ENCODE measurements at regions not wholly inside any gene's neighbourhood (a gene's known extent, or its start where the extent isn't known, plus 50 kb on each side); places are given as distances from the start of the nearest gene placed in this dataset.
"Not testable (repeated sequence)": the region's sequence is repeated elsewhere in the genome, so short reads cannot be mapped to it uniquely, and the experiment has no call there.

DNA sequence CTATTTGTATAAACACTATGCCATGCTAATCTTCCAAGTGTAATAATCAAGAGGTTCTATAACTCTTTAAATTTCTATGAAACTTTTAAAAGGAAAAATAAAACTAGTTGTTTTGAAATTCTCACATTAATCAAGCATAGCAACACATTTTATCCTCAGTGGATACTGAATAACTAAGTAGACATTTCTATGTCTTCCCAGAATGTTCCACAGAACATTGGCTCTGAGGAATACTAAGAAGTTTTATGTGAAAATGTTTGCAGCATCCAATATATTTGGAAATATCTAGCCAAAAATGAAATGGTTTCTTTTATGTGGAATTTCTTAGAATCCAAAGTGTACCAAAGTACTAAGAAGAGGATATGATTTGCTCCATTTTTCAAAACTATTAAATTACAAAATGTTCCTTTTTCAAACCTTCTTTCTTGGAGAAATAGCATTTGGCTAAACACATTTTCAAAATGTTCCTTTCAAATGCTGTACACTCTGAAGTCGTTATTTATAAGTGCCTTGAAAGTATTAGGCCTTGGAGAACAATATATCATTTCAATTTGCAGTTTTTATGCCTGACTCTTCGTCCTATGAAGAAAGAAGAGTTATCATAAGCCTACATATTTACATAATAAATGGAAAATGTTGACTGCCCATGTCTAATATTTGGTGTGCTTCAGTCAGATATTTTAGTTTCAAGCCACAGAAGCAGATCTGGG lies 175.6 kb upstream of the COX7C start:
- DNase-seq: no peak

DNA sequence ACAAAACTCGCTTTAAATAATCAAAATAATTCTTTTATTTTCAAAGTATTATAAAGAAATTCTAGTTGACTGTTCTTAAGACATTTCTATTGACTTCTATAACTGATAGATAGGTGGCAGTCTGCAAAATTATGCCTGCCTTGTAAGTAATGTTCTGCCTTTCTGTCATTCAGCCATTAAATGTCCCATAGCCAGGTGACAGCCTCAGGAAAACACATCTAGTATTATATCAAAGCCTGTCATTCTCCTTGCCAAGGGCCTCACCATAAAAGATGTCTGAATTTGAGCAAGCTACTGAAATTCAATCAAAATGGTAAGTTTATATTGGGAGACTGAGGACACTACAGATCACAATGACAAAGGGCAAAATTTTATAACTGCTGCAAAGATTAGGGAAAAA lies 170.4 kb upstream of the COX7C start:
- DNase-seq: no peak

DNA sequence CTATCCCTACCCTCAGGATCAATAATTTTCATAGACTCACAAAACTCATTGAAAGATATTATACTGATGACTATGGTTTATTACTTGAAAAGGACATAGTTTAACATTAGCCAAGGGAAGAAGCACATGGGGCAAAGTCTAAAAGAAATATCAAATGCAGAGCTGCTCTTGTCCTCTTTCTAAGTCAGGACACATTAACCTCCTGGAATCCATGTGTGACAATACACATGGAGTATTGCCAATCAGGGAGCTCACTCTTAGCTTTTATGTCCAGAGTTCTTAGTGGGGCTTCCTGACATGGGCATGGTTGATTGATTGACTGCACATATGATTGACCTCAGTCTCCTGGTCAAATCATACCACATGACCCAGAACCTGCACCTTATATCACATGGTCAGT lies 165.5 kb upstream of the COX7C start:
- DNase-seq: no peak

DNA sequence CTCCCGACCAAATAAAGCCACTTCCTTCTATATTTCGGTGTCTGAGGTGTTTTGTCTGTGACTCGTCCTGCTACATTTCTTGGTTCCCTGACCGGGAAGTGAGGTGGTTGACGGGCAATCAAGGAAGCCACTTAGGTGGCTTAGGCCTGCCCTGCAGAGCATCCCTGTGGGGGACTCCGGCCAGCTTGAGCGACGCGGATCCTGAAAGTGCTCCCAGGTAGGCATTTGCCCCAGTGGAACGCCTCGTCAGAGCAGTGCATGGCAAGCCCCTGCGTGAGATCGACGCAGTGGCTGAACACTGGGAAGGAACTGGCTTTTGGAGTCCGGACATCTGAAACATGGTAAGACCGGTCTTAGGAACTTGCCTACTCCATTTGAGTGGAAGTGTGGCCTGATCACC lies 157.2 kb upstream of the COX7C start:
- no peak for DNase-seq

DNA sequence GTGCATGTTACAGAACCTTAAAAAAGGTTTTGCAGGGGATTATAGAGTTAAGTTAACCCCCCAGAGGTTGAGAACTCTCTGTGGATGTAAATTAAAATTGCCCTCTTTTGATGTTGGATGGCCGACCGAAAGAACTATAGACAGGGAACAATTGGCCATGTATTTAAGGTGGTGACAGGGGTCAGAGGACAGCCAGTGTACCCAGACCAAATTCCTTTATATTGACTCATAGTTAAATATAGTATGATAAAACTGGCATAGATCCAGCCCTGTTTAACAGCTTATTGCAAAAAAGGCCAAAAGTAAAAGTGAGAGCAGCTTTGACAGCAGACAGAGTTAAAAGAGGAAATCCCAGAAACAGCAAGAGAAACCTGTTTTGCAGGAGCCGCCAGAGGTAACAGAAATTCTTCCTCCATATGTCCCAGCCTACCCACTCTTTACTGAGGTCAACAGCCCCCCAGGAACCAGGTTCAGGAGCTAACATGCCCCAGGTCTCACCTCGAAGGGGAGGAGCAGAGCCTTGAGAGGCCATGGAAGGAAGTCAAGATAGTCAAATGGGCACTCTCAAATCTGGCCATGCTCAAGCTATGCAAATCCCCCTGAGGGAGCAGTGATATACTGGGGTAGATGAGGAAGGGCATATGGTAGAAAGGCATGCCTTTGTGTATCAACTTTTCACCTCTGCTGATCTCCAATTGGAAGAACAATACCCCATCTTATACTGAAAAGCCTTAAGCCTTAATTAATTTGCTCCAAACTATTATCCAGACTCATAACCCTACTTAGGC lies 156.4 kb upstream of the COX7C start:
- DNase-seq: peak; percentile 21

DNA sequence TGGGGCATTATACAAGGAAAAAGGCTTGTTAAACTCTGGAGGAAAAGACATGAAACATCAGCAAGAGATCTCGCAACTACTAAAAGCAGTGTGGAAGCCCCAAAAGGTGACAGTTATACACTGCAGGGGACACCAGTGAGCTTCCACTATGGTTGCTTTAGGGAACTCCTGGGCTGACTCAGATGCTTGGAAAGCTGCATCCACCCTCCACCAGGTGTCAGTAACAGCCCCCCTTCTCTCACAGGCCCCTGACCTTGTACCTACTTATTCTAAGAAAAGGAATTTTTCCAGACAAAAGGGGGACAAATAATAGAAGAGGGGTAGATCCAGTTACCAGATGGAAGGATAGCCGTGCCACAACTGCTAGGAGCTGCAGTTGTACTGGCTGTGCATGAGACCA lies 154.4 kb upstream of the COX7C start:
- DNase-seq: peak; percentile 31

DNA sequence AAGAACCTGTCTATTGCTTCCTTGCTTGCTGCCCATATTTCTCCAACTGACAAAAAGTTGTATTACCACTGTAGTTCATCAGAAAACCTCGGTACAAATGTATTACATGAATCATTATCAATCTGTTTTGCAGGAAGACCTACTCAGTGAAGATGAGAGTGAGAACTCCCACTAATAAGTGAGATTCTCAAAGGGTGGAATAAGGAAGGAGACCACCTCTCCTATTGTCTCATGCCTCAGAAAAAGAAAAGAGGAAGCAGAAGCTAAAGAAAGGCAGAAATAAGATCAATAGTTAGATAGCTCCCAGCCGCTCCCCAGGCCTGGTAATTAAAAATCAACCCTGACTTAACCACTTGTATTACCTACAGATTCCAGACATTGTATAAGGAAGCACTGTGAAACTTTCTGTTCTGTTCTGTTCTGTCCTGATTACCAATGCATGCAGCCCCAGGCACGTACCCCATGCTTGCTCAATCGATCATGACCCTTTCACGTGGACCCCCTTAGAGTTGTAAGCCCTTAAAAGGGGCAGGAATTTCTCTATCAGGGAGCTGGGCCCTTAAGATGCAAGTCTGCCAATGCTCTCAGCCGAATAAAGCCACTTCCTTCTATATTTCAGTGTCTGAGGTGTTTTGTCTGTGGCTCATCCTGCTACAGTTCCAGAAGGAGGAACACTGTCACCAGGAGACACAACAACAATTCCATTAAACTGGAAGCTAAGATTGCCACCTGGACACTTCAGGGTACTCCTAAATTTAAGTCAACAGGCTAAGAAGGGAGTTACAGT lies 152.5 kb upstream of the COX7C start:
- DNase-seq: peak; percentile 34

DNA sequence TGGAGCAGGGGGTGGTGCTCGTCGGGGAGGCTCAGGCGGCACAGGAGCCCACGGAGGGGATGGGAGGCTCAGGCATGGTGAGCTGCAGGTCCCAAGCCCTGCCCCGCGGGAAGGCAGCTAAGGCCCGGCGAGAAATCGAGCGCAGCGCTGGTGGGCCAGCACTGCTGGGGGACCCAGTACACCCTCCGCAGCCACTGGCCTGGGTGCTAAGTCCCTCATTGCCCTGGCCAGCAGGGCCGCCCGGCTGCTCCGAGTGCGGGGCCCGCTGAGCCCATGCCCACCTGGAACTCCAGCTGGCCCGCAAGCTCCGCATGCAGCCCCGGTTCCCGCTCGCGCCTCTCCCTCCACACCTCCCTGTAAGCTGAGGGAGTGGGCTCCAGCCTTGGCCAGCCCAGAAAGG lies 151.0 kb upstream of the COX7C start:
- DNase-seq: not testable (repeated sequence)

DNA sequence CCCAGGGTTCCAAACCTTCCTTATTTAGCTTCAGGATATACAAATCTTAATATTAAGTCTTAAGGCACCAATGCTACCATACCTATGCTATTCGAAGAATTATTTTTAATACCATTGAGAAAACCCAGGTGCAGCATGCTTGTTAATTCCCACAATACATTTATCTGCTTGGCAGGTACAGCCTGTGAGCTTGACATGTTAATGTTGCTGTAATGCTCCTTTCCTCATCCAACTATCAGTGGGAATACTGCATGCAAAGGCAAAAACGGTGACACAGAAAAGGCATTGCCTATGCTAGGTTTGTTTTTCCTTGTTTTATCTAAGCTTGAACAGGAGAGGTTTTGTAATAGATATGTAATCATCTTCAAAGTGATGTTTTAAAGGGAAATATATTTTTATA lies 135.7 kb upstream of the COX7C start:
- DNase-seq: no peak

DNA sequence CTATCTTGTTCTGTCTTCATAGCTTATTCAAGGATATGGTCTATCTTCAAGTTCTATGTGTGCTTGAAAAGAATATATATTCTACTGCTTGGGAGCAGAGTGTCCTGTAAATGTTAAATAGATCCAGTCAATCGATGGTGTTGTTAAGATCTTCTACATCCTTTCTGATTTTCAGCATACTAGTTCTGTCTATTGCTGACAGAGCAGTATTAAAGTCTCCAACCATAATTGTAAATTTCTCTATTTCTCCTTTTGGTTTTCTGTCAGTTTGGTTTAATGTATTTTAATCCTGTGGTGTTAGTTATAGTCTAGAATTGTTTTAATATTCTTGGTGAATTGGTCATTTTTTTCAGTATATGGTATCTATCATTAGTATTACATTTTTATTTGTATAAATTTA lies 124.0 kb upstream of the COX7C start:
- DNase-seq: no peak

DNA sequence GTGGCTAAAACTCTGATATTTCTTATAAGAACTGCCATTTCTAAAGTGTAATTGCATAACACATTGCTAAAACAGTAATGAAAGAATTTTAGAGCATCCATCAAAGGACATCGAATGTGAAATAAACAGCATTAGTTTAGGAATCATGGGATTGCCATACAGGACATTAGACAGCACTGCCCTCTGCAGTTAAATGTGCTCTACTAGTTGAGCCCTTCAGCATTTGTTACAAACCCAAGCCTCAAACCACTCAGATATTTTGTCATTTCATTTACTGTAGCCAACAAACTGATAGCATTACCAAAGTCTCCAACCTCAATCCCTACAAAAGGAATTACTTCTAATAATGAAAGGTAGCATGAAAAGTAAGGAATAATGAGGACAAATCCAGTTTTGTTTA lies 116.8 kb upstream of the COX7C start:
- DNase-seq: peak; percentile 54

DNA sequence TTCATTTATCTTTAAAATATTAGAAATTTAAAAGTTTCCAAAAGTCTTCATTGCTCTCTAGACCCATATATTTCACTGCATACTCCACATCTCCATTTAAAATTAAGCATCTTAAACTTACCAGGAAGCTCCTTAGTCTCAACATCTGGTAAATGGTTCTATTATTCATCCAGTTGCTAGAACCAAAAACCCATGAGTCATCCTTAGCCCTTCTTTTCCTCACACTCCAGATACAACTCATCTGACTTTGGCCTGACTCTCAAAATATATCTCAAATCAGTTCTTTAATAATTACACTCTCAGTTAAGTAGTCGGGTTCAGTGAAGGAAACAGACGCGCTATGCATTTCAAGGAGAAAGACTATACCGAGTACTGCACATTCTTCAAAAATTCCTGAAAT lies 110.2 kb upstream of the COX7C start:
- no peak for DNase-seq

DNA sequence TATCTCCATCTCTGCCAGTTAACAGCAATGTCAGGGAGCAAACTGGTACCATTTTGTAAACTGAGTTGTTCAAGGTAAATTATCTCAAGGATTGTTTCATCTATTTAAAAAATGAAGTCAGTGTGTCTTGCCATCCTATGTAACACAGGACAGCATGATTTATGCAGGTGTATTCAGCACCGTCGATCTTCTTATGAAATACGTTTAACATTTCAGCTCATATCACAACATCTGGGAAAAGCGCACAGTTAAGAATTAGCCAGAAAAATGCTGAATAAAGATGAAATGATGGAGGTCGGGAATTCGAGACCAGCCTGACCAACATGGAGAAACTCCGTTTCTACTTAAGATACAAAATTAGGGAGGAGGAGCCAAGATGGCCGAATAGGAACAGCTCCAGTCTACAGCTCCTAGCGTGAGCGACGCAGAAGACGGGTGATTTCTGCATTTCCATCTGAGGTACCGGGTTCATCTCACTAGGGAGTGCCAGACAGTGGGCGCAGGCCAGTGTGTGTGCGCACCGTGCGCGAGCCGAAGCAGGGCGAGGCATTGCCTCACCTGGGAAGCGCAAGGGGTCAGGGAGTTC lies 107.3 kb upstream of the COX7C start:
- DNase-seq: not testable (repeated sequence)

DNA sequence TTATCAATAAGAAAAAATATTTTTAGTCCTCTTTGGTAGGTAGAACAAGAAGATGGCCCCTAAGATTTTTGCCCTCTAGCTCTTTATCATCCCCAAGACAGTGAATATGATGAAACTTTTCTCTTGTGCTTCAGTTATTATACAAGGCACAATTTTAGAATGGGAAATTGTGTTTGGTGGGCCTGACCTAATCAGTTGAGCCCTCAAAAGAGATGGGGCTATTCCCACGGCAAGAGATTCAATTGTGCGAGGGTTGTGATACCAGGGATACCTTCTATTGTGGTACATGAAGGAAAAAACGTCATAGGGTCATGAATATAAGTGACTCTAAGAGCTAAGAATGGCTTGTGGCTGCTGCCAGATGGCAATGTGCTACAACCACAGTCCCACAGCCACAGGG lies 94.0 kb upstream of the COX7C start:
- DNase-seq: no peak

DNA sequence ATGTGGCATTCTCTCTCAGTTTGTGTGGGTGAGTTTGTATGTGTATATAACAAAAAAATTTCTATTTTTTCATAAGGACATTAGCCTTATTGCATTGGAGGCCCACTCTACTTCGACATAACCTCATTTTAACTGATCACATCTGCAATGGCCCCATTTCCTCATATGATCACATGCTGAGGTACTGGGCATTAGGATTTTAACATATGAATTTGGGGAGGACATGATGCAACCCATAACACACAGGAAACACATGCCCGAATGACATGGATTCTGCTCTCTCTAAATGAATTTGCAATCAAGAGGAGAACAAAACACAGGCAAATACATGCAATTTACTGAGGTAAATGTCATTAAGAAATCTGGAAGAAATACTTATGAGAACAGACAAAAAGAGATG lies 92.1 kb upstream of the COX7C start:
- no peak for DNase-seq

DNA sequence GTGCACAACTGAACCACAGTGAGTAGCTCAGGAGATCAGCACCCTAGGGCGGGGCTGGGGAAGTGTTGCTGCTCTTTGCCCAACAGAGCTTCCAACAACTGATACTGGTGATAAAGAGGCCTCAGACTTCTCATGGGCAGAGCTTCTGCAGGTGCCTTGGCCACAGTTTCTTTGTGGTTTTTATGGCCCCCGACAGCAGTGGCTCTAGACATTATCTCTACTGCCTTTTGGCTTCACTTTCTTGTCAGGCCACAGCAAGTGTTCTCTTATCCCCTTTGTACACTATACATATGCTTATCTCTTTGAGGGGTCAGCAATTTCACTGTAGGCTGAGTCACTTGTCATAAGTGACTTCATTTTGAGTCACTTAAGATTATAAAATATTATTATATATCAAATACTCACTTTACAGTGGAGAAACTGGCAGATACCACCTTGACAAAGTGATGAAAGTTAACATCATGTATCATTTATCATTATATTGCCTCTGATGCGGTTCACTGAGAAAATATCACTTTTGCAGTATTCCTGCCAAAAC lies 90.9 kb upstream of the COX7C start:
- peak; percentile 98 for DNase-seq

DNA sequence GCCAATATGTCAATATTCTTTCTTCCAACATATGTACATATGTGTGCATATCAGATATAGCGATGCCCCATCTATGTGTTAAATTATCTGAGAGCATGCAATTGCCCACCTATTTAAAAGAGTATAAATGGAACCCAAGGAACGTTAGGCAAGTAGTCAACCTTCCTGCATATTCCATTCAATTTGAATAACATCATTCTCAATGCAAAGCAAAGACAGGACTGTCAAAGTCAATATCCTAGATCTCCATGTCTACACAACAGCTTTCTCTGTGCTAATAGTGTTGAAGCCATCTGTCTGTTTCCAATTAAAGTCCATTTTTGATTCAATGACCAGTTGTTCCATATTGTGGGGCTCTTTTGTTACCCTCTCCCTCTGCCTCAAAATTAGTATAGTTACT lies 85.3 kb upstream of the COX7C start:
- DNase-seq: no peak

DNA sequence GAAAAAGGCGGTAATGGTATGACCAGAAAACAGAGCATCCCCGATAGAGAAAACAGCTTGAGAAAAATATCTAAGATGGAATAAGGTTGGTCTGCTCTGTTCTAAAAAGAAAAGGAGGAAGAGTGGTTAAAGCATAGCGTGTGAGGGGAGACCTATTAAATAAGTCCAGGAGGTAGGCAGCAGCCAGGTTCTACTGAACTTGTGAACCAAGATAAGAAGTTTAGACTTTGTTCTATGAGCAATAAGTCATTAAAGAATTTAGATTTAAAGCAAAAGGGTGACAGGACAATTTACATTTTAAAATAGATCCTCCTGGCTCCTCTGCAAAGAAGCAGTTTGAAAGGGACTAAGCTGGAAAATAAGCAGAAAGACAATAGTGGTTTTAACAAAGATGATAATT lies 81.3 kb upstream of the COX7C start:
- no peak for DNase-seq

DNA sequence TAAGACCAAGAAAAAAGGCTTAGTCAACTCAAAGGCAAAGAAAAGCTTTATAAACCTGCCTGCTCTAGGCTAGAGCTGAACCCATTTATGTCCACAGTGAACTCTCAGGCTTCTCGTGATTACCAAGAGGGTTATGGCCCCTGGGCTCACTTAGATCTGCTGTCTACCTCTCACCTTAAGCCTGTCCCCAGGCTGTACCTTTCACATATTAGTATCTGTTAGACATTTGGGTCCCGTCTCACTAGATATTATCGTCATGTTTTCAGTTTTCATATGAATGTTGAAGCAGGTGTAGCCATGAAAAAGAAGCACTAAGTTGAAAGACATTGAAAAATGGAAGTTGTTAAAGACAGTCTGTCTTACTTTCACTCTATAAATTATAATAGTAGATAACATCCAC lies 75.2 kb upstream of the COX7C start:
- no peak for DNase-seq

DNA sequence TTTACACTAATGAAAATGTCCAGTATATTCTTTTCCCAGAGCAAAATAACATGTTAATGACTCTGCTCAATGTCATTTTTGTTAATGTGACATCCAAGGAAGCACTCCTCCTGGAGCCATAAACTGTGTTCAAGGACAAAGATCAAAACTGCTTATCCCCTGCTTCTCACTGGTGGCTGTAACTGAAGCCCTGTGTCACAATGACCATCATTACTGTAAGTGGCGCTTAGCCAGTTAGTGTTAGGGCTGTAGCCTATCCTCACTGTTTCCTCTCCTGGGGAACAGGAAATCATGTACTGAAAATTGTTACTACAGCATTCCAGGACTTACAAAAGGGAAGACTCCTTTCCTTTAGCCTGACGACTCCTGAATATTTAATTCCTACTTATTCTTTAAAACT lies 71.7 kb upstream of the COX7C start:
- DNase-seq: no peak

DNA sequence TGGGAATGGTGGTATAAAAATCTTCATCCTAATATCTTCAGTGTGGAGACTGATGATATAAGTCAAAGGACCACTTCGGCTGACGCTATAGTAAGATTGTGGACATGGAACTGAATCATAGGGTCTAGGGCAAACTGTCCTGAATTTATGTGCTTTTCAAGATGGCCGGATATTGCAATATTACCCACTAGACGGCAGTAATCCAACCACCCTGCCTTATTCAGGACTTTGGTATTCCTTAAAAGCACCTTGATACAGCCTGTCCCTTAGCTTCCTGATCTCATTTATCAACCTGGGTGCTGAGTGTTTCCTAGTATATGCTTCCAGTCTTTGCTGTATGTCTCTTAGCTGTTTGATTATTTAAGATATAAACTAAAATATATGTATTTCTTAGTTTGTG lies 71.2 kb upstream of the COX7C start:
- no peak for DNase-seq

DNA sequence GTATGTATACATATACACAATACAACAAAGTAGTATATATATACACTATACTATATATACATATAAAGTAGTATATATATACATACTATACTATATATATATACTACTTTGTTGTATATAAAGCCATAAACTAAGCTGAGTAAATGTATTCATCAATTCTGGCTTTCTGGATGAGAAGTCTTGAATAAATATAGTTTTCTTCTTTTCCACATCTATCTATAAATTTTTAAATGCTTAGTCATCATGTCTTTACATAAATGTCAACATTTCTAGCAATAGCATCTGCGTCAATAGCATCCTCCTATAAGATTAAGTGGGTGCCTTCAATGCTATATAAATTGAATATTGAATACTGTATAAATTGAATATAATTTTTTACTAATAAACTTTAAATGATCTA lies 63.1 kb upstream of the COX7C start:
- no peak for DNase-seq

DNA sequence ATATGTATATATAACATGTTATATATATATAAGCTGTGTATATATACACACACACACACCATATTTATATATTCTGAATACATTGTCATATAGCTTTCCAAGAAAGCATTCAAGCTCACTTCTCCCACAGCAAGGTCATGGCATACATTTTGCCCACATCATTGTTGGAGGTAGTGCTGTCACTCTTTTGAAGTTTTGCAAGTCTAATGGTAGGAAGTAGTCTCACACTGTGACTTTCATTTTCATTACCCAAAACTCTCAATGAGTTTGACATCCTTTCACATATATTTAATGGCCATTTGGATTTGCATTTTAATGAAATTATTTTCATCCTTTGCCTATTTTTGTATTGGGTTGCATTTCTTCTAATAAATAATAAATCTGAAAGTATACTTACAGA lies 59.8 kb upstream of the COX7C start:
- DNase-seq: peak; percentile 16

Measured in OCI-M1 (cell line).